Activated CD4-positive, alpha-beta T cell treated with anti-CD3 and anti-CD28 coated beads for 24 hours (primary cell): ENCODE measurements at regions not wholly inside any gene's neighbourhood (a gene's known extent, or its start where the extent isn't known, plus 50 kb on each side); places are given as distances from the start of the nearest gene placed in this dataset.
"Not testable (repeated sequence)": the region's sequence is repeated elsewhere in the genome, so short reads cannot be mapped to it uniquely, and the experiment has no call there.

Experiments used
- DNase-seq, 2 donors: peaks; one replicate each; pipeline ENCODE4 v3.0.0-alpha.2; 2020; ENCODE audit warnings: low read depth in 2 of 2

DNA sequence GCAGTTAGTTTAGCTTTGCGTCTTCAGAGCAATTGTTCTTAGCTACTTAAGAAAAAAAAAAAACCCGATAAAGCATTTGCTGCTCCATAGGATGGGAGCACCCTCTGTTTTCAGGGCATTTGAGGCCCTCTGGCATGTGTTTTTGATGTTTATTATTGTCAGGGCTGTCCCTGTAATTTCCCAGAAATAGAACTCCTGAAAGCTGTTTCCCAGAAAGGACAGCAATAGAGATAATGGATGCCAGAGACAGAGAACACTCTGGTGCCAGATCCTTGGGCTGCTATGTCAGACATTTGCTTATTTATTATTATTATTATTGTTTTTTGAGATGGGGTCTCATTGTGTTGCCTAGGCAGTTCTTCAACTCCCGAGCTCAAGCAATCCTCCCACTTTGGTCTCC is 201.3 kb downstream of the ALG10 start:
- DNase-seq: no peak

DNA sequence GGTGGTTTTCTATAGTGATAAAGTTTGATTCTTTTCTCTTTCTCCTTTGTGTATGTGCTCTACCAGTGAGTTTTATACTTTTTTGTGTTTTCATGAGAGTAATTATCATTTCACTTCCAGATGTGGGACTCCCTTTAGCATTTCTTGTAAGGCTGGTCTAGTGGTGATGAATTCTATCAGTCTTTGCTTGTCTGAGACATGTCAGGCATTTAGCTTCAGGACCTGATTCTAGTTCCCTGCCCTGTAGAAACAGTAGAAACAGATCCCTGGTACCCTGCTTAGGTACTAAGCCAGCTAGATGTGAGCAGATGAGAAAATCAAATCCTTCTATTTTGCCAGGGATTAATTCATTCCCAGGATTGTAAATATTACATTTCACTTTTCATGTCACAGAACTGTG is 203.7 kb downstream of the ALG10 start:
- not testable (repeated sequence) for DNase-seq

DNA sequence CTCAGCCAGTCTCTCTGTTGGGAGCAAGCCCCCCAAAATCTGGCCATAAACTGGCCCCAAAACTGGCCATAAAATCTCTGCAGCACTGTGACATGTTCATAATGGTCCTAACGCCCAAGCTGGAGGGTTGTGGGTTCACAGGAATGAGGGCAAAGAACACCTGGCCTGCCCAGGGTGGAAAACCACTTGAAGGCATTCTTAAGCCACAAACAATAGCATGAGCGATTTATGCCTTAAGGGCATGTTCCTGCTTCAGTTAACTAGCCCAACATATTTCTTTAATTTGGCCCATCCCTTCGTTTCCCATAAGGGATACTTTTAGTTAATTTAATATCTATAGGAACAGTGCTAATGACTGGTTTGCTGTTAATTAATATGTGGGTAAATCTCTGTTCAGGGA is 205.8 kb downstream of the ALG10 start:
- DNase-seq: not testable (repeated sequence)

DNA sequence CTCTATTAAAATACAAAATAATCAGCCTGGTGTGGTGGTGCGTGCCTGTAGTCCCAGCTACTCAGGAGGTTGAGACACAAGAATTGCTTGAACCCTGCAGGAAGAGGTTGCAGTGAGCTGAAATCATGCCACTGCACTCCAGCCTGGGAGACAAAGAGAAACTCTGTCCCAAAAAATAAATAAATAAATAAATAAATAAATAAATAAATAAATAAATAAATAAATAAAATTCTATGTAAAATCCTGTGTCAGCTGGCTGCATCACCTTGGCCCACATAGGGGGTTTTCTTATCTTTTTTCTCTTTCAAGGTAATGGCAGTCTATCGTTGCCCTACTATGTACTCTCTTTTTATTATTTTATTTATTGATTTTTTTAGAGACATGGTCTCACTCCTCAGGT is 206.7 kb downstream of the ALG10 start:
- DNase-seq: not testable (repeated sequence)

DNA sequence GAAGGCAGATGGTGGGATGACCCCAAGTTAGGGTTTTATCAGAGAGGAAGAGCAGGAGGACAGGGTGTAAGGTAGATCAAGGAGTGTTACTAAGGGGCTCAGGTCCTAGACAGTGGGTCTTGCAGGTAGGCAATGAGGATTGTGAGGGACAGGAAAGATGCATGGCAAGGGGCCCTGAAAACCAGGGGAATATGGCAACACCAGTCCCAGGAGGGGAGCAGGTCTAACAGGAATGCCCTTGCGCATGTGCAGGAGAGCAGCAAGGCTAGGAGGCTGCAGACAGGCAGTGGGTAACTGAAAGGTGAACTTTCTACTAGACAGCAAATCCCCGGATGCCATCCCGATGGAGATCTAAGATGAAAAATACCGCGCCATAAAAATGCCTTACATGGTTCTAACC is 211.3 kb downstream of the ALG10 start:
- no peak for DNase-seq

DNA sequence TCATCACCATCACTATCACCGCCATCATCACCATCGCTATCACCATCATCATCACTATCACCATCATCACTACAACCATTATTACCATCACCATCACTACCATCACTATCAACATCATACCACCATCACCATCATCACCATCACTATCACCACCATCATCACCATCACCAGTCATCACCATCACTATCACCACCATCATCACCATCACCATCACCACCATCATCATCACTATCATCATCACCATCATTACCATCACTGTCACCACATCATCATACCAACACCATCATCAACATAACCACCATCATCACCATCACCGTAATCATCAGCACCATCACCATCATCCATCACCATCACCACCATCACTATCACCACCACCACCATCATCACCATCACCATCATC is 213.8 kb downstream of the ALG10 start:
- DNase-seq: no peak

DNA sequence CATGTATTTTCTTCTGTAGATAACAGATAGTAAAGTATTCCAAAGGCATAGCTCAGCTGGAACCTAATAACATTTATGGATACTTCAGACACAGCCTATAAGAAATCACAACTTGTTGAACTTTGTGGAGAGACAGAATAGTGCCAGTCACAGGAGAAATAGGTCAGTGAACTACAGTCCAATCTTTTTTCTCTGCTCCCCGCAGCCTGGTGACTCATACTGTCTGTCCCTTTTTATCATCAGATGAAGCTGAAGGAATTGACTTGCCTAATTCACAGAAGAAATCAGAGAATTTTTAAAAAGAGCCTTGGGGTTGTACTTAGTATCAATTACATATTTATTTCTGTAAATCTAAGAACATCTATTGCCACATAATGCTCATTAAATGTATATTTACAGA is 222.3 kb downstream of the ALG10 start:
- no peak for DNase-seq

DNA sequence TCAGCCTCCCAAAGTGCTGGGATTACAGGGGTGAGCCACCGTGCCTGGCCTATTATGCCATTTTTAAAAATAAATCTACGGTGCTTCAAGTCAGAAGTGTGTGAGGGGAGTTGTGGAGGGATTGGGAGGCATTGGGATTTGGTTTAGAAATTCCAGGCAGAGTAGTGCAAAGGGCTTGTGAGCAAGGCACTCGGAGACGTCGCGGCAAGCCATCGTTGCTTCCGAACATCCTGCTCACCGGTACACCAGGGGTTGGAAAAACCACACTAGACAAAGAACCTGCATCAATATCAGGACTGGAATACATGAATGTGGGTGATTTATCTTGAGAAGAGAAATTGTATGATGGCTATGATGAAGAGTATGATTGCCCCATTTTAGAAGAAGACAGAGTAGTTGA is 227.0 kb downstream of the ALG10 start:
- no peak for DNase-seq

DNA sequence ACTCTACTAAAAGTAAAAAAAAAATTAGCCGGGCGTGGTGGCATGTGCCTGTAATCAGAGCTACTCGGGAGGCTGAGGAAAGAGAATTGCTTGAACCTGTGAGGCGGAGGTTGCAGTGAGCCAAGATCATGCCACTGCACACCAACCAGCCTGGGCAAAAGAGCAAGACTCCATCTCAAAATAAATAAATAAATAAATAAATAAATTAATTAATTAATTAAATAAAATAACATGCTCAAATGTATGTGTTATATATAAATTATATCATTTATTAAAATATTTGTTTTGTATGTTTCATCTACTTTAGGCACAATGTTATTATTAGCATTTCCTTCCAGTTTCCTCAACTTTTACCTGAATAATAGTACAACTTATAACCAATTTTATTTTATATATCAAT is 229.6 kb downstream of the ALG10 start:
- DNase-seq: not testable (repeated sequence)

DNA sequence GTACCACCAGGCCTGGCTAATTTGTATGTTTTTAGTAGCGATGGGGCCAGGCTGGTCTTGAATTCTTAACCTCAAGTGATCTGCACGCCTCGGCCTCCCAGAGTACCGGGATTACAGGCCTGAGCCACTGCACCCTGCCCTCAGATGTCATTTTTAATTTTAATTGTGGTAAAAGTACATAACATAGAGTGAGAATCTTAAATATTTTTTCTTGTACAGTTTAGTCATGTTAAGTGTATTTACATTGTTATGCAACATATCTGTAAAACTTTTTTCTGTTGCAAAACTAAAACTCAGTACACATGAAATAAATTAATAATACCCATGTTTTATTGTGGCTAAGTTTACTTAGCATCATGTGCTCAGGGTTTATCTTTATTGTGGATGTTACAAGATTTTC is 231.4 kb downstream of the ALG10 start:
- DNase-seq: no peak

DNA sequence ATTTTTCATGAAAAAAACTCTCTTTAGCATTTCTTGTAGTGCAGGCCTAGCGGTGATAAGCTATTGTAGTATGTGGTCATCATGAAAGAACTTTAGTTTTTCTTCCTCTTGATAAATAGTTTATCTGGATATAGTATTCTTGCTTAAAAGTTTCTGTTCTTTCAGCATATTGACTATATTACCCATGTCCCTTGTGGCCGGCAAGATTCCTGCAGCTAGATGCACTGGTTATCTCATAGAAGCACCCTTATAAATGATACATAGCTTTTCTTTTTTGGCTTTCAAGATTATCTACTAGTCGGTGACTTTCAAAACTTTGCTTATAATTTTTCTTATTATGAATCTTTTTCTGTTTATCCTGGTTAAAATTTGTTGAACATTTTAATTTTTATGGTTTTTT is 234.8 kb downstream of the ALG10 start:
- no peak for DNase-seq

DNA sequence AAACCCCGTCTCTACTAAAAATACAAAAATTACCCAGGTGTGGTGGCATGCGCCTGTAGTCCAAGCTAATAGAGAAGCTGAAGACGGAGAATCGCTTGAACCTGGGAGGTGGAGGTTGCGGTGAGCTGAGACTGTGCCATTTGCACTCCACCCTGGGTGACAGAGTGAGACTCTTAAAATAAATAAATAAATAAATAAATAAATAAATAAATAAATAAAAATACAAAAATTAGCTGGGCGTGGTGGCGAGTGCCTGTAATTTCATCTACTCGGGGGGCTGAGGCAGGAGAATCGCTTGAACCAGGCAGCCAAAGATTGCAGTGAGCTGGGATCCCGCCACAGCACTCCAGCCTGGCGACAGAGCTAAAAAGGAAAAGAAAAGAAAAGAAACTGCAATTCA is 239.8 kb downstream of the ALG10 start:
- DNase-seq: not testable (repeated sequence)

DNA sequence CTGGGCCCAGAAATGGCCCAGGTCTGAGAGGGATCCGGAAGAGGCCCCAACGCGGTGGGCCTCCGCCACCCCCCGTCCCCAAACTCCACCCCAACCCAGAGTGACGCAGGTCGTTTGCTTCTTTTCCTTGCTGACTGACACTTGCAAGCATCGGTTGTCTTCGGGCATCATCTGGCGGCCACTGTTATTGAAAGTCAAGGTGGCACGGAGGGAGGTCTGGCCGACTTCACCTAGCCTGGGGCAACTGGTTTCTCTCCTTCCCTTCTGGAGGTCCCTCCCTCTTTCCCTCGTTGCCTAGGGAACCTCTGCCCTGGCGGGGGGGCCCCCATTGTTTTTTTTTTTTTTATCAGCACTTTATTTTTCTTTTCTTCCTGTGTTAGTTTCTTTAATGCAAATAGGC is 241.8 kb downstream of the ALG10 start:
- no peak for DNase-seq

DNA sequence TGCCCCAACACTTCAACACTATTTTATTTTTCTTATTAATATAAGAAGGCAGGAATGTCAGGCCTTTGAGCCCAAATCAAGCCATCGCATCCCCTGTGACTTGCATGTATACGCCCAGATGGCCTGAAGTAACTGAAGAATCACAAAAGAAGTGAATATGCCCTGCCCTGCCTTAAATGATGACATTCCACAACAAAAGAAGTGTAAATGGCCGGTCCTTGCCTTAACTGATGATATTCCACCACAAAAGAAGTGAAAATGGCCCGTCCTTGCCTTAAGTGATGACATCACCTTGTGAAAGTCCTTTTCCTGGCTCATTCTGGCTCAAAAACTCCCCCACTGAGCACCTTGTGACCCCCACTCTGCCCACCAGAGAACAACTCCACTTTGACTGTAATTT is 251.4 kb downstream of the ALG10 start:
- not testable (repeated sequence) for DNase-seq

DNA sequence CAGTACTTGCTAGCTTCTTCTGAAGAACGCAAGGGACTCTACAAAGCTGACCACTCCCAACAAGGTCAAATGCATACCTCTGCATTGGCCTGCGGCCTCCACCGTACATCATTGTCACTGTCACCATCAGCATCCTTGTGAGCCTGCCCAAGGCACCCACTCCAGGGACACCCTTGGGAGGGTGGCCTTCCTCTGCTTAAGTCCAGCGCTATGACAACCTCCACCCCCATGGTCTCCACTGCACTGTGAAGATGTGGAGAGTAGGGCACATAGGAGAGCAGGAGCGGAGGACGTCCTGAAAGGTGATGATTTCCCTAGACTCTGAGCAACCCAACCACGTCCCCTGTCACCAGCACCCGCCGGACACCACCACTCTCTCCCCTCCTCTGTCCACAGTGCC is 252.8 kb downstream of the ALG10 start:
- DNase-seq: no peak

DNA sequence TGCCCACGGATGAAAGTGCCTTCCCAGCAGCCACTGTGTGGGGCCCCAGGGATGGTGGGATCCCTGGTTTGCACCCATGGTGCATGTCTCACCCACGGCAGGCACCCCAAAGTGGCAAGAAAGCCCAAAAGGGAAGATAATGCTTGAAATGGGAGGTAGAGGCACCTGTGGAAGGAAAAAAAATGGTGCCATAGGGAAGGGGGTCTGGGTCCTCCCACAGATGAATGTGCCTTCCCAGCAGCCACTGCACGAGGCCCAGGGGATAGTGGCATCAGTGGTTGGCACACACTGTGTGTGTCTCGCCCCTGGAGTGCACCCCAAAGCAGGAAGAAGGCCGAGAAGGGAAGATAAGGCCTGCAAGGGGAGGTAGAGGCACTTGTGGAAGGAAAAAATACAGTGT is 264.2 kb downstream of the ALG10 start:
- DNase-seq: no peak

DNA sequence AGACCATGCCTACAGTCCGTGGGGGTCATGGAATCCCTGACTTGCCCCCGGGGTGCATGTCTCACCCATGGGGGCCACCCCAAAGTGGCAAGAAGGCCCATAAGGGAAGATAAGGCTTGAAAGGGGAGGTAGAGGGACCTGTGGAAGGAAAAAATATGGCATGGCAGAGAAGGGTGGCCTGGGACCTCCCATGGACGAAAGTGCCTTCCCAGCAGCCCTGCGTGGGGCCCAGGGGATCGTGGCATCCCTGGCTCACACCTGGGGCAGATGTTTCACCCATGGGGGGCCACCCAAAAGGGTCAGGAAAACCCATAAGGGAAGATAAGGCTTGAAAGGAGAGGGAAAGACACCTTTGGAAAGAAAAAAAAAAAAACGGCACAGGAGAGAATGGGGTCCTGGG is 264.6 kb downstream of the ALG10 start:
- no peak for DNase-seq

DNA sequence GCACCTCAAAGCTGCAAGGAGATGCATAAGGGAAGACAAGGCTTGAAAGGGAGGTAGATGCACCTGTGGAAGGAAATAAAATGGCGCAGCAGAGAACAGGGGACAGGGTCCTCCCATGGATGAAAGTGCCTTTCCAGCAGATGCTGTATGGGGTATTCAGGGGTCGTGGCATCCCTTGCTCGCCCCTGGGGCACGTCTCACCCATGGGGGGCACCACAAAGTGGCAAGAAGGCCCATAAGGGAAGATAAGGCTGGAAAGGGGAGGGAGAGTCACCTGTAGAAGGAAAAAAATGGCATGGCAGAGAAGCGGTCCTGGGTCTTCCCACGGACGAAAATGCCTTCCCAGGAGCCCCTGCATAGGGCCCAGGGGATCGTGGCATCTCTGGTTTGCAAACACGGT is 265.1 kb downstream of the ALG10 start:
- DNase-seq: no peak

DNA sequence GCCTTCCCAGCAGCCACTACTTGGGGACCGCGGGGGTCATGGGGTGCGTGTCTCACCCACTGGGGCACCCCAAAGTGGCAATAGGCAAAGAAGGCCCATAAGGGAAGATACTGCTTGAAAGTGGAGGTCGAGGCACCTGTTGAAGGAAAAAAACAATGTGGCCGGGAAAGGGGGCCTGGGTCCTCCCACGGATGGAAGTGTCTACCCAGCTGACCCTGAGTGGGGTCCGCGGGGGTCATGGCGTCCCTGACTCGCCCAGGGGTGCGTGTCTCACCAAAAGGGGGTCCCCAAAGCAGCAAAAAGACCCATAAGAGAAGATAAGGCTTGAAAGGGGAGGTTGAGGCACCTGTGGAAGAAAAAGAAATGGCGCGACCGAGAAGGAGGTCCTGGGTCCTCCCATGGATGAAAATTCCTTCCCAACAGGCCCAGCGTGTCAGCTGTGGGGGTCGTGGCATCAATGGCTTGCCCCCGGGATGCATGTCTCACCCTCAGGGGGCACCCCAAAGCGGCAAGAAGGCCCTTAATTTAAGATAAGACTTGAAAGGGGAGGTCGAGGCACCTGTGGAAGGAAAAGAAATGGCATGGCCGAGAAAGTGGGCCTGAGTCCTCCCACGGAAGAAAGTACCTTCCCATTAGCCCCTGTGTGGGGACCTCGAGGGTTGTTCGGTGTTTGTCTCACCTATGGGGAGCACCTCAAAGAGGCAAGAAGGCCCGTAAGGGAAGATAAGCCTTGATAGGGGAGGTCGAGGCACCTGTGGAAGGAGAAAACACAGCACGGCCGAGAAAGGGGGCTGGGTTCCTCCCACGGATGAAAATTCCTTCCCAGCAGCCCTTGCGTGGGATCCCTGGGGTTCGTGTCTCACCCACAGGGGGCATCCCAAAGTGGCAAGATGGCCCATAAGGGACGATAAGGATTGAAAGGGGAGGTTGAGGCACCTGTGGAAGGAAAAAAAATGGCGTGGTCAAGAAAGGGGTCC is 266.0 kb downstream of the ALG10 start:
- no peak for DNase-seq

DNA sequence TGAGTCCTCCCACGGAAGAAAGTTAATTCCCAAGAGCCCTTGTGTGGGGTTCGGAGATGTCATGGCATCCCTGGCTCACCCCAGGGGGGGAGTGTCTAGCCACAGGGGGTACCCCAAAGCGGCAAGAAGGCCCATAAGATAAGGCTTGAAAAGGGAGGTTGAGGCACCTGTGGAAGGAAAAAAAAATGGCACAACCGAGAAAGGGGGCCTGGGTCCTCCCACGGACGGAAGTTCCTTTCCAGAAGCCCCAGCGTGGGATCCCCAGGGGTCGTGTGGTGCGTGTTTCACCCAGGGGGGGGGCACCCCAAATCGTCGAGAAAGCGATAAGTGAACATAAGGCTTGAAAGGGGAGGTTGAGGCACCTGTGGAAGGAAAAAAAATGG is 266.7 kb downstream of the ALG10 start:
- no peak for DNase-seq

DNA sequence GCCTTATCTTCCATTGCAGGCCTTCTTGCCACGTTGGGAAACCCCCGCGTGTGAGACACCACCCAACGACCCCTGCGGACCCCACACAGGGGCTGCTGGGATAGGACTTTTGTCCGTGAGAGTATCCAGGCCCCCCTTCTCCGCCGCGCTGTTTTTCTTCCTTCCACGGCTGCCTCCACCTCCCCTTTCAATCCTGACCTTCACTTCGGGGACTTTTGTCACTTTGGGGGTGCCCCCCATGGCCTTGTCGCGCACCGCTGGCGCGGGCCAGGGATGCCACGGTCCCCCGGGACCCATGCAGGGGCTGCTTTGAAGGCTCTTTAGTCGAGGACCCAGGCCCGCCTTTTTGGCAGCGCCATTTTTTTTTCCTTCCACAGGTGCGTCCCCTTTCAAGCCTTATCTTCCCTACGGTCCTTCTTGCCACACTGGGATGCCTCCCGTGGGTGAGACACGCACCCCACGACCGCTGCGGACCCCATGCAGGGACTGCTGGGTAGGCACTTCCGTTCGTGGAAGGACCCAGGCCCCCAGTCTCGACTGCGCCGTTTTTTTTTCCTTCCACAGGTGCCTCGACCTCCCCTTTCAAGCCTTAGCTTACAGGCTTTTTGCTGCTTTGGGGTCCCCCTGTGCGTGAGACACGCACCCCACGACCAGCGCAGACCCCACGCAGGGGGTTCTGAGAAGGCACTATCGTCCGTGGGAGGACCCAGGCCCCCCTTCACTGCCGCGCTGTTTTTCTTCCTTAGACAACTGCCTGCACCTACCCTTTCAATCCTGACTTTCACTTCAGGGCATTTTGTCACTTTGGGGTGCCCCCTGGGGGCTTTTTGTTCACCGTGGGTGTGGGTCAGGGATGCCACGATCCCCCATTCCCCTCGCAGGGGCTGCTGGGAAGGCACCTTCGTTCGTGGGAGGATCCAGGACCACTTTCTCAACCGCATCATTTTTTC is 267.4 kb downstream of the ALG10 start:
- DNase-seq: no peak

DNA sequence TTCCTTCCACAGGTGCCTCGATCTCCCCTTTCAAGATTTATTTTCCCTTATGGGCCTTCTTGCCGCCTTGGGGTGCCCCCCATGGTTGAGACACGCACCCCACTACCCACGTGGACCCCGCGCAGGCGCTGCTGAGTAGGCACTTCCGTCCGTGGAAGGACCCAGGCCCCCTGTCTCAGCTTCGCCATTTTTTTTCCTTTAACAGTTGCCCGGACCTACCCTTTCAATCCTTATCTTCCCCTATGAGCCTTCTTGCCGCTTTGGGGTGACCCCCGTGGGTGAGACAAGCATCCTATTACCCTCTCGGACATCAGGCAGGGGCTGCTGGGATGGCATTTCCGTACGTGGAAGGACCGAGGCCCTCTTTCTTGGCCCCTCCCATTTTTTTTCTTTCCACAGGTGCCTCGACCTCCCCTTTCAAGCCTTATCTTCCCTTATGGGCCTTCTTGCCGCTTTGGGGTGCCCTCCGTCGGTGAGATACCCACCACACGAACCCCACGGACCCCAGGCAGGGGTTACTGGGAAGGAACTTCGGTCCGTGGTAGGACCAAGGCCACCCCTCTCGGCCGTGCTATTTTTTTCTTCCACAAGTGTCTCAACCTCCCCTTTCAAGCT is 268.2 kb downstream of the ALG10 start:
- no peak for DNase-seq
